ENCODE measurements at regions not wholly inside any gene's neighbourhood (a gene's known extent, or its start where the extent isn't known, plus 50 kb on each side); places are given as distances from the start of the nearest gene placed in this dataset.

DNA sequence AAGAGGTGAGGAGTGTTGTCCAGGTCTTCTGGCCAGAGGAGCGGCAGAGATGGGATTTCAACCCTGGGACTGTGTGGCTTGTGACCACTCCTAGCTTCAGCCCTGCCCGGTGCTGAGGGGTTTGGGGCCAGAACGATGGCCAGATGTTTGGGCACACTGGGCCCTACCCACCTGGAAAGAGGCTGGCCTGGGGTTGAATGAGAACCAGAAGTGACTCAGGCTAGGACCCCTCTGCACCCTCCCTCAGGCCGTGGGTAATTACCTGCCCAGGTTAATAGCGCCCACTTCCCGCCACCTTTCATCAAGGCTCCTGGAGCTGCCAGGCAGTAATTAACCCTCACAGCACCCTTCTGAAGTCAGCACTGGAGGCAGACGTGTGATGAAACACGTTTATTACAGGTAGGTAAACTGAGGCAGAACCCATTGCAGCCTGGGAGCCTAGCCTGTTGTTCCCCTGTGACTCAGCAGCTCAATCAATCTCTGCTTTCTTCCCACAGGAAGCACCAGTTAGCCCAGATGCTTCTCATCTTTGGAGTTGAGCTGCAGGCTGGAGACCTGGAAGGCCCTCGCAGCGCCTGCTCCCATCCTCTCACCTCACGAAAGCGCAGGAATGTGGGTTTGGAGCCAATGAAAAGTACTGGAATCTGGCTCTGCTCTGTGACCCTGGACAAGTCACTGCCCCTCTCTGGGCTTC, 120.8 kb downstream of the CEBPB start:
- peaks cover 32% of the 10 kb centered on the region for H3K27me3 Mint-ChIP-seq (ENCODE audit: low read depth)
- H3K4me3 Mint-ChIP-seq: no peak overlapping the region
- peaks cover 5% of the 10 kb centered on the region for H3K4me1 Mint-ChIP-seq (ENCODE audit: low read depth)
- DNase-seq (no peak), ATAC-seq (no peak)
- H3K36me3 Mint-ChIP-seq (ENCODE audit: low read depth): no peaks in the 10 kb centered on the region
- ChIA-PET CTCF (no interaction called here), POLR2A (no interaction called here)
- no peak overlapping the region for H3K27ac Mint-ChIP-seq
- H3K9me3 Mint-ChIP-seq (ENCODE audit: insufficient read depth): no peaks in the 10 kb centered on the region

DNA sequence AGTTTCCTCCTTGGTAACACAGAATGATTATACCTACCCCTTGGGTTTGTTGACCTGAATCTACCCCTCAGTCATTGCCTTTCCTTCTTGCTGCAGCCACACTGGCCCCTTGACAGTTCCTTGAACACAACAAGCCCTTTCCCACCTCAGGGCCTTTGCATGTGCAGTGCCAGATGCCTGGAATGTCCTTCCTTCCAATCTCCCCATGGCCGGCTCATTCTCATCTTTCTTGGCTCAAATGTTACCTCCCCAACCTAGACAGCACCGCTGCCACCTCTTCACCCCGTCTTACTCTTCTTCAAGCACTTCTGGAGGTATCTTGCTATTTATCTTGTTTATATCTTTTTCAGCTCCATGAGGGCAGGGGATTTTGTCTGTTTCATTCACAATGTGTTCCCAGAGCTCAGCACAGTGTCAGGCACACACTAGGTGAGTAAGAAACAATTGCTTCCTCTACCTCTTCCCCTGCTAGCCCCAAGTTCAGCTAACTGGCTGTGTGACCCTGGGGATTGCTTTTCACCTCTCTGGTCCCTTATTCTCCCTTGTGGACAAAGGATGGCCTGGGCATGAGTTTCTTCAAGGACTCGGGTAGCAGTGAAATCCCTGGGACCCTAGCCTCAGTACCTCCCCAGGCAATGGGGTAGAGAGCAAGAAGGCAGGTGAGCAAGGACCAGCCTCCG, 121.5 kb downstream of the CEBPB start:
- no peaks in the 10 kb centered on the region for H3K9me3 Mint-ChIP-seq (ENCODE audit: insufficient read depth)
- H3K36me3 Mint-ChIP-seq (ENCODE audit: low read depth): no peaks in the 10 kb centered on the region
- no peak overlapping the region for H3K4me3 Mint-ChIP-seq
- POLR2A ChIA-PET: no interaction called here
- H3K4me1 Mint-ChIP-seq (ENCODE audit: low read depth): peaks cover 5% of the 10 kb centered on the region
- no peak for ATAC-seq
- CTCF ChIA-PET: no interaction called here
- DNase-seq: no peak
- peak overlapping the region; percentile 13 for H3K27ac Mint-ChIP-seq
- peaks cover 35% of the 10 kb centered on the region for H3K27me3 Mint-ChIP-seq (ENCODE audit: low read depth)

DNA sequence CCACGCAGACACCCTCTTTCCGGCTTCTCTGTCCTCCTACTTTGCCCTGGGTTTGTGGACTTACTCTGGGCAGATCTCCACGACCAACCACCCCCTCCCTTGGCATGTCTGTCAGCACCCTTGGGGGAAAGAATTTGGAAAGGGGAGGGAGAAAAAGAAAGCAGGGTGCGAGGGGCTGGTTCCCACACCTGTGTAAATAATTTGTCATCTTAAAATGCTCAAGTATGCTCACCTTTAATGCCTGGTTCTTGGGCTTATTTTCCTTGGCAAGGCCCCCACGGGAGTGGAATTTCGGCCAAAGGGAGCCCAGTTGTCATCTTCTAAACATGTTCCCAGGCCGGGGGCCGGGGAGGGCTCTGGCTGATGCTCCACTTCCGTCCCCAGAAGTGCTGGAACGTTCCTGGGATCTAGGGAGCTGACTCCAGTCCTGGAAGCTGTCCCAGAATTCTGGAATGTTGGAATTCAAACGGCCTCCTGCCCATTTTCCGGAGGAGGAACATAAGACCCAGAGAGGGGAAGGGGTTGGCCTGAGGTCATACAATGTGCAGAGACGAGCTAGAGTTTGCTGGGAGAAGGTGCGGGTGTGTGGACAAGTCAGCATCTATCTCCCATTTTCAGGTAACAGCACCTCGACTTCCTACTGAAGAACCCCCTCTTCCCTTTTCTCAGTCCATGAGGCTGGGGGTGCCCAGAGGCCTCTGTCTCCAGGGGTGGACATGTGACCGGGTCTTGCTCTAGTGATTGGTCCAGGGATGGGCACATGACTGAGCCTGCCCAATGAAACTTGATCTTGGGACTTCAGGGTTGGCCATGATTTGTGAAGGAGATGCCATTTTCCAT, 122.3 kb downstream of the CEBPB start:
- Mint-ChIP-seq H3K27me3 (ENCODE audit: low read depth) (peaks cover 40% of the 10 kb centered on the region), H3K4me1 (ENCODE audit: low read depth) (peaks cover 5% of the 10 kb centered on the region), H3K9me3 (ENCODE audit: insufficient read depth) (no peaks in the 10 kb centered on the region), H3K4me3 (no peak overlapping the region), H3K36me3 (ENCODE audit: low read depth) (no peaks in the 10 kb centered on the region), H3K27ac (no peak overlapping the region)
- ChIA-PET CTCF (no interaction called here), POLR2A (no interaction called here)
- ATAC-seq: no peak
- DNase-seq: no peak

DNA sequence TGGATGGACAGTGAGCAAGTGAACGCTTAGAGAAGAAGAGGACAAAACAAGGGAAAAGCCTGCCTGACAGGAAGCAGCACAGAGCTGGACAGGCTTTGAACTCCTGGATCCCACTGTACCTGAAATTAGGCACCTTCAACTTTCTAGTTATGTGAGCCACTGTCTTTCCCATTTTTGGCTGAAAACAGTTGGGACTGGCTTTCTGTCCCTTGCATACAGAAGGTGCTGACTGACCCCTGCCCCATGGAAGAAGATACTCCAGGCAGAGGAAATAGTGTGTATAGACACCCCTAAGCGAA, 122.8 kb downstream of the CEBPB start:
- H3K27ac Mint-ChIP-seq: no peak overlapping the region
- H3K36me3 Mint-ChIP-seq (ENCODE audit: low read depth): no peaks in the 10 kb centered on the region
- ChIA-PET POLR2A (no interaction called here), CTCF (interaction anchor here (1.1 kb wide), 1 partner anchor 11 kb away, joined by 3 read pairs; no protein-coding TSS in a partner anchor)
- no peak for DNase-seq
- peaks cover 44% of the 10 kb centered on the region for H3K27me3 Mint-ChIP-seq (ENCODE audit: low read depth)
- no peaks in the 10 kb centered on the region for H3K9me3 Mint-ChIP-seq (ENCODE audit: insufficient read depth)
- no peak for ATAC-seq
- peaks cover 5% of the 10 kb centered on the region for H3K4me1 Mint-ChIP-seq (ENCODE audit: low read depth)
- H3K4me3 Mint-ChIP-seq: no peak overlapping the region

DNA sequence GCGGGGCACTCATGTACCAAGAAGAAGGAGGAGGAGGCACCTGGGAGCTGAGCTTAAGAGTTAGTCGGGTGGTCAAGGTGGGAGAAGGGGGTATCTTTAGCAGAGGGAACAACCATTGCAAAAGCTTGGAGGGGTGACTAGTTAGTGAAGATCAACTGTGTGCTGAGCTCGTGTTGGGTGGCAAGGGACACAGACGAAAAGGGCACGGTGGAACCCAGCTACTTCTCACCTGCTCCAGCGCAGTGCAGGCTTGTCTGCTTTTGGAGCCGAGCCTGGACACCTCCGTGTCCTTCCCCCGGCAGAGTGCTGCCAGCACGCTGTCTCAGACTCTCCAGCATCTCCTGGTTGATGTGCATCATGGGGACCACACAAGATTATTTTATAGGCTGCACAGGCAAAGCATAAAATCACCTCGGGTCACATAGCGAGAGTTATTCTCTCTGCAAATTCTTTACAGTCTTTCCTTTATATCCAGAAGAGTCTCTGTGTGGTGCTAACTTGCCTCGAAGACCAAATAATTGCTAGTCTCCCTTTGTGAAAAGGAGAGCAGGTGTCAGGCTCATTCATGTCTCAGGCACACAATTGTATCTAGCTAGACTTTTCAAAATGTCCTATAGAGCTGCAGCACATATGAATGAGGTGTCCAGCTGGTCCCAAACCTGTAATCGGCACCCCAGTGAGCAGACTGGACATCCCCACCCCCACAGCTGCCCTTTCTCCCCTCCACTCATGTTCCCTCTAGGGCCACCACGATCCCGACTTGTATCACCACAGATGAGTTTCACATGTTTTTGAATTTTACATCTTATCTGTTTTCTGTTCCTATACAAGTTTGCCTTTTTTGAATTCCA, 123.4 kb downstream of the CEBPB start:
- H3K27me3 Mint-ChIP-seq (ENCODE audit: low read depth): peaks cover 47% of the 10 kb centered on the region
- no peak overlapping the region for H3K4me3 Mint-ChIP-seq
- DNase-seq (no peak), ATAC-seq (no peak)
- POLR2A ChIA-PET: no interaction called here
- CTCF ChIA-PET: interaction anchor here (1.1 kb wide), 1 partner anchor 10 kb away, joined by 3 read pairs; no protein-coding TSS in a partner anchor
- H3K36me3 Mint-ChIP-seq (ENCODE audit: low read depth): no peaks in the 10 kb centered on the region
- H3K4me1 Mint-ChIP-seq (ENCODE audit: low read depth): peaks cover 5% of the 10 kb centered on the region
- H3K27ac Mint-ChIP-seq: no peak overlapping the region
- H3K9me3 Mint-ChIP-seq (ENCODE audit: insufficient read depth): no peaks in the 10 kb centered on the region

DNA sequence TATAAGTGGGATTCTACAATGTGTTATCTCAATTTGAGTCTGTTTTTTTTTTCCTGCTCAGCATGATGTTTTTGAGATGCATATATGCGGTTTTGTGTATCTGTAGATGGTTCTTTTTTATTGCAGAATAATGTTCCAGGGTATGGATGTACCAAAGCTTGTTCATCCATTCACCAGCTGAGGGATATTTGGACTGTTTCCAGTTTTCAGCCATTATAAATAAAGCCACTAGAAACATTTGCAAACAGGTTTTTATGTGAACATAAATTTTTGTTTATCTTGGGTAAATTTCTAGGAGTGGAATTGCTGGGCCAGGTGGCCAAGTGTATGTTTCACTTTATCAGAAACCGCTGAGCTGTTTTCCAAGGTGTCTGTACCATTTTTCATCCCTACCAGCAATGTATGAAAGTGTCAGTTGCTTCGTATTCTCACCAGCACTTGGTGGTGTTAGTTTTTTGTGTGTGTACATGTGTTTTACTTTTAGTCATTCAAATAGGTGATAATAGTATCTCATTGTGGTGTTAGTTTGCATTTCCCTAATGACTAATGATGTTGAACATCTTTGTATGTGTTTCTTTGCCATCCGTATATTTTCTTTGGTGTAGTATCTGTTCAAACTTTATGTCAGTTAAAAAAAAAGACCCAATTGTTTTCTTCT, 124.2 kb downstream of the CEBPB start:
- DNase-seq (no peak), ATAC-seq (no peak)
- Mint-ChIP-seq H3K27me3 (ENCODE audit: low read depth) (peaks cover 47% of the 10 kb centered on the region), H3K9me3 (ENCODE audit: insufficient read depth) (no peaks in the 10 kb centered on the region), H3K27ac (no peak overlapping the region), H3K4me3 (no peak overlapping the region), H3K36me3 (ENCODE audit: low read depth) (no peaks in the 10 kb centered on the region), H3K4me1 (ENCODE audit: low read depth) (peaks cover 5% of the 10 kb centered on the region)
- ChIA-PET POLR2A (no interaction called here), CTCF (no interaction called here)

DNA sequence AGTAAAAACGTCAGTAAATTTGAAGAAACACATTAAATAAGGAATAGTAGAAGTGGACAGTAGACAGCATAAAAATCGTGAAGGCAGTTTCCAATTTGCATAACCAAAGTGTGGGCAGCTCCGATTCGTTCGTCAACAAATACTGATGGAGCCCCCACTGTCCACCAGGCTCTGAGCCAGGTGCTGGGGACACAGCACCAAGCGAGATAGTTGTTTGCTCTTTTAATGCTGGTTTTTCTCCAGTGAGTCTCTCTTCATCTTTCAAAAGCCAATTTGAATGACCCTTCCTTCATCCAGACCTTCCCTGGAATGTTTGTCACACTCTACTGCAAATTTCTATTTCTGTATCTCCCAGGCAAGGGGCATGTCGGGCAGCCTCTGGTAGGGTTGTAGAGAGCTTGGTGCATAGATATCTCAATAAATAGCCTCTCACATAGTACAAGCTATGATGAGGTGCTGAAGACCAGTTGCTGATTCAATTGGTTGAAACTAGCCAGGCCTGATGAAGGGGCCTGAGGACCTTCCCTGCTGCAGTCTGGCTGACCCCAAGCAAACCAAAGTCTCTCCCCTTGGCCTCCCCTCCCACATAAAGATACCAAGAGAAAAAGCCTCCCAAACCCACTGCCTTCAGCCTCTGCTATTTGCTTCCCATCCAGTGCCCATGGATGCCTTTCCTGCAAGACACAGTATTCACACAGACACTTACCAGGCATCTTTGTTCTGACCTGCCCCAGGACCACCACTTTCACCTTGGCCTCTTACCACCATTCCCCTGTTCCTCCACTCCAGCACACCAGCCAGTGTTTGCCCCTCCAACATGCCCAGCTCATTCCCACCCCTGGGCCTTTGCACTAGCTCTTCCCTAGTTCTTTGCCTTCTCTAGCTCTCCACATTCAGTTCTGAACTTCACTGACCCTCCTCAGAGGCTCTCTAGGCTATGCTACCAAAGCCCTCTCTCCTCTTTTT, 125.2 kb downstream of the CEBPB start:
- DNase-seq (no peak), ATAC-seq (no peak)
- ChIA-PET CTCF (interaction anchor here (0.7 to 1.3 kb wide), 3 partner anchors 14 to 150 kb away, joined by 3 read pairs; no protein-coding TSS in a partner anchor), POLR2A (no interaction called here)
- H3K4me1 Mint-ChIP-seq (ENCODE audit: low read depth): peaks cover 1% of the 10 kb centered on the region
- H3K36me3 Mint-ChIP-seq (ENCODE audit: low read depth): no peaks in the 10 kb centered on the region
- H3K27ac Mint-ChIP-seq: no peak overlapping the region
- H3K9me3 Mint-ChIP-seq (ENCODE audit: insufficient read depth): no peaks in the 10 kb centered on the region
- peaks cover 47% of the 10 kb centered on the region for H3K27me3 Mint-ChIP-seq (ENCODE audit: low read depth)
- H3K4me3 Mint-ChIP-seq: no peak overlapping the region

DNA sequence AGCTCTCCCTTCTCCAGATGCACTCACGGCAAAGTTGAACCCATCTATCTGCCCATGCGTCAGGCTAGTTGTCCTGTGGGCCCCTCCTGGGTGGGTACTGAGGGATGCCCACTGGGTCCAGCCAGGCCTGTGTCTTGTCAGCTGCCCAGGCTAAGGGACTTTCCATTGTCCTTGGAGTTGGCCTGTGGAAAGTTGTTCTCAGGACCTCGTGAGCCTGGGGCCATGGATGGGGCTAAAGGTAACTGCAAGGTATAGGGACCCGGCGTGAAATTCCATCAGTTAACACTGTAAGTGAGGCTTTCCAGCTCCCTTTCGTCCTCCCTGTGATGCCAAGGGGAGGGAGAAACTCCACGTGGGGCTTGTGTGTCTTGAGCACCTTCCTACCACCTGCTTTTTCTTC, 126.5 kb downstream of the CEBPB start:
- CTCF ChIA-PET: interaction anchor here (0.7 to 1.3 kb wide), 3 partner anchors 15 to 151 kb away, joined by 3 read pairs; no protein-coding TSS in a partner anchor
- H3K27ac Mint-ChIP-seq: no peak overlapping the region
- no peak for ATAC-seq
- H3K36me3 Mint-ChIP-seq (ENCODE audit: low read depth): no peaks in the 10 kb centered on the region
- H3K9me3 Mint-ChIP-seq (ENCODE audit: insufficient read depth): no peaks in the 10 kb centered on the region
- POLR2A ChIA-PET: no interaction called here
- DNase-seq: no peak
- H3K4me3 Mint-ChIP-seq: no peak overlapping the region
- peaks cover 3% of the 10 kb centered on the region for H3K4me1 Mint-ChIP-seq (ENCODE audit: low read depth)
- peaks cover 44% of the 10 kb centered on the region for H3K27me3 Mint-ChIP-seq (ENCODE audit: low read depth)

DNA sequence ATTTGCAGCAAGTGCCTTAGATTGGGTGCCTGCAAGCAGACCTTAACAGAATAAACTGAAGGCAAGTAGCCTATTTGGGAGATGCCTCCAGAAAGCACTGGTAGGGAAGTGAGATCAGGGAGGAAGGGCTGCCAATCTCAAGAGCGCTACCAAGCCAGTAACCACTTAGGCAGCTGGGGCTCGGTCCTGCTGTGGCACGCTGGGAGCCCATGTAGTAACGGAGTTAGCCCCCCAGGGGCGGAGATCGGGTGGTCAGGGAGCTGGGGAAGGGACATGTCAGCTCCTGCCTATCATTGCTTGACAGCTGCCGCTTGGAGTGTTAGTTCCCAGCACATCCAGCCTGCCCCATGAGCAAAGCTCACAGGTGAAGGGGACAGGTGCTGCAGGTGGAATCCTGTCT, 127.0 kb downstream of the CEBPB start:
- Mint-ChIP-seq H3K4me3 (no peak overlapping the region), H3K27me3 (ENCODE audit: low read depth) (peaks cover 44% of the 10 kb centered on the region), H3K36me3 (ENCODE audit: low read depth) (no peaks in the 10 kb centered on the region), H3K9me3 (ENCODE audit: insufficient read depth) (no peaks in the 10 kb centered on the region), H3K4me1 (ENCODE audit: low read depth) (peaks cover 3% of the 10 kb centered on the region), H3K27ac (no peak overlapping the region)
- DNase-seq: no peak
- ChIA-PET POLR2A (interaction anchor here (1.6 kb wide), 1 partner anchor 12 kb away, joined by 3 read pairs; no protein-coding TSS in a partner anchor), CTCF (interaction anchor here (1.3 kb wide), 1 partner anchor 15 kb away, joined by 3 read pairs; no protein-coding TSS in a partner anchor)
- ATAC-seq: no peak

DNA sequence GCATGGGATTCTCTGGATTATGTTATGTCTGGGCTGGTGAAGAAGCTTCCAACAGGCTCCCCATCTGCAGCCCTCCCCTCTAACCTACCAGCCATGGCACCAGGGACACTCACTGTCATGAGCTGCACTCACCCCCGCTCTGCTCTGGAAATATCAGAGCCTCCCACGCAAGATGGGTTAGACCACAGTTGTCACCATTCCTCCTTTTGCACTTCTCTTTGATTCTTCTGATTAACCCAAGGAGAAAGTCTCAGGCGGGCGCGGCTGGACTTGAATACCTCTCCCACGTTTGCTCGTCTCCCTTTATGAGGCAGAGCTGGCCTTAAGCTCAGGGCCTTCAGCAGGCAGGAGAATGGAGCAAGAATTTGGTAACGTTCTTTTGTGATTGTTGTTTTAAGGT, 128.1 kb downstream of the CEBPB start:
- Mint-ChIP-seq H3K4me3 (no peak overlapping the region), H3K27ac (no peak overlapping the region), H3K4me1 (ENCODE audit: low read depth) (peaks cover 3% of the 10 kb centered on the region), H3K27me3 (ENCODE audit: low read depth) (peaks cover 40% of the 10 kb centered on the region), H3K9me3 (ENCODE audit: insufficient read depth) (no peaks in the 10 kb centered on the region), H3K36me3 (ENCODE audit: low read depth) (no peaks in the 10 kb centered on the region)
- POLR2A ChIA-PET: interaction anchor here (1.6 kb wide), 1 partner anchor 11 kb away, joined by 3 read pairs; no protein-coding TSS in a partner anchor
- CTCF ChIA-PET: interaction anchor here (1.2 kb wide), 1 partner anchor 9 kb away, joined by 3 read pairs; no protein-coding TSS in a partner anchor
- DNase-seq (no peak), ATAC-seq (no peak)

Measured in activated CD8-positive, alpha-beta T cell treated with anti-CD3 and anti-CD28 coated beads, Interleukin-2, amount 10 ng/mL, durations not matched to agents 7 days and 5 days (primary cell).